ENCODE measurements at regions not wholly inside any gene's neighbourhood (a gene's known extent, or its start where the extent isn't known, plus 50 kb on each side); places are given as distances from the start of the nearest gene placed in this dataset.
"Not testable (repeated sequence)": the region's sequence is repeated elsewhere in the genome, so short reads cannot be mapped to it uniquely, and the experiment has no call there.

DNA sequence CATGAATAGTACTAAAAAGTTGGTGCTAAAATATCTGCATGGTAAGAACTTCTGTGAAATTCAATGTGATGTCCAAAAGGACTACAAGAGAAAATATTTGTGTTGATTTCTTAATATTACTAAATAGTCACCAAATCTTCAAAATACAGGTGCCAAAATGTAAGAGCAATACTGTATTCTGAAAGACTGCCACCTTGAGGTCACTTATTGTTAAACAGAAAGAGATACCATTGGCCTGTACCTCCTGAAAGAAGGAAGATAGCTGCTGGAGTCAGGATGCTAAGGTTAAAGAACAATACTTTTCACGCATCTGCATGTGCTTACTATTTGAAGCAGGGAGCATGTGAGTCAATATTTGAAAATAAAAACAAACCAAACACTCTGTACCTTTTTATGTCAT lies 72.0 kb upstream of the LSAMP start:
- H3K9ac ChIP-seq (ENCODE audit: extremely low read depth, low read length, poor library complexity, severe bottlenecking), result no peak overlapping the region
- no peak overlapping the region for H3K27ac Mint-ChIP-seq
- H3K4me1 Mint-ChIP-seq, result no peaks in the 10 kb centered on the region
- peaks cover 10% of the 10 kb centered on the region for H3K9me3 Mint-ChIP-seq
- H3K27me3 ChIP-seq (ENCODE audit: control insufficient read depth, insufficient read depth, low read length, poor library complexity, severe bottlenecking), result no peaks in the 10 kb centered on the region
- no peak overlapping the region for H3K27ac ChIP-seq (ENCODE audit: low read depth, low read length)
- TF ChIP-seq, protein P1, sequence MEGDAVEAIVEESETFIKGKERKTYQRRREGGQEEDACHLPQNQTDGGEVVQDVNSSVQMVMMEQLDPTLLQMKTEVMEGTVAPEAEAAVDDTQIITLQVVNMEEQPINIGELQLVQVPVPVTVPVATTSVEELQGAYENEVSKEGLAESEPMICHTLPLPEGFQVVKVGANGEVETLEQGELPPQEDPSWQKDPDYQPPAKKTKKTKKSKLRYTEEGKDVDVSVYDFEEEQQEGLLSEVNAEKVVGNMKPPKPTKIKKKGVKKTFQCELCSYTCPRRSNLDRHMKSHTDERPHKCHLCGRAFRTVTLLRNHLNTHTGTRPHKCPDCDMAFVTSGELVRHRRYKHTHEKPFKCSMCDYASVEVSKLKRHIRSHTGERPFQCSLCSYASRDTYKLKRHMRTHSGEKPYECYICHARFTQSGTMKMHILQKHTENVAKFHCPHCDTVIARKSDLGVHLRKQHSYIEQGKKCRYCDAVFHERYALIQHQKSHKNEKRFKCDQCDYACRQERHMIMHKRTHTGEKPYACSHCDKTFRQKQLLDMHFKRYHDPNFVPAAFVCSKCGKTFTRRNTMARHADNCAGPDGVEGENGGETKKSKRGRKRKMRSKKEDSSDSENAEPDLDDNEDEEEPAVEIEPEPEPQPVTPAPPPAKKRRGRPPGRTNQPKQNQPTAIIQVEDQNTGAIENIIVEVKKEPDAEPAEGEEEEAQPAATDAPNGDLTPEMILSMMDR (conservative IDR thresholded peaks at IDR 0.05), result peak; percentile 77
- H3K4me3 Mint-ChIP-seq, result no peak overlapping the region
- H3K4me3 ChIP-seq (ENCODE audit: low read length), result no peak overlapping the region
- no peaks in the 10 kb centered on the region for H3K4me1 ChIP-seq (ENCODE audit: control insufficient read depth, insufficient read depth, low read length)
- H3K36me3 Mint-ChIP-seq (ENCODE audit: low read depth), result no peaks in the 10 kb centered on the region
- H3K27me3 Mint-ChIP-seq (ENCODE audit: insufficient read depth), result no peaks in the 10 kb centered on the region
- DNase-seq, result no peak
- no peaks in the 10 kb centered on the region for H3K36me3 ChIP-seq (ENCODE audit: control insufficient read depth, insufficient read depth, low read length)
- no peaks in the 10 kb centered on the region for H3K9me3 ChIP-seq (ENCODE audit: control insufficient read depth, low read length)
- 63% methylated on average over 1 of the region's 1 CpG; no CpG with 5 or more reads in 1 of the 2 experiments for WGBS, 2 experiments (ENCODE audit: insufficient coverage in 1 of 2, insufficient read length in 1 of 2)

DNA sequence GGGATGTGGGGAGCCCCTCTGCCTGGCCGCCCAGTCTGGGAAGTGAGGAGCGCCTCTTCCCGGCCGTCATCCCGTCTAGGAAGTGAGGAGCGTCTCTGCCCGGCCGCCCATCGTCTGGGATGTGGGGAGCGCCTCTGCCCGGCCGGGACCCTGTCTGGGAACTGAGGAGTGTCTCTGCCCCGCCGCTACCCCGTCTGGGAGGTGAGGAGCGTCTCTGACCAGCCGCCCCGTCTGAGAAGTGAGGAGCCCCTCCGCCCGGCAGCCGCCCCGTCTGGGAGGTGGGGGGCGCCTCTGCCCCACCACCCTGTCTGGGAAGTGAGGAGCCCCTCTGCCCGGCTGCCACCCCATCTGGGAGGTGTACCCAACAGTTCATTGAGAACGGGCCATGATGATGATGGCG lies 73.8 kb upstream of the LSAMP start:
- not testable (repeated sequence) for H3K4me3 ChIP-seq (ENCODE audit: low read length); H3K9me3 ChIP-seq (ENCODE audit: control insufficient read depth, low read length); H3K27ac ChIP-seq (ENCODE audit: low read depth, low read length); H3K4me1 ChIP-seq (ENCODE audit: control insufficient read depth, insufficient read depth, low read length); H3K4me3 Mint-ChIP-seq; H3K9me3 Mint-ChIP-seq; DNase-seq; H3K9ac ChIP-seq (ENCODE audit: extremely low read depth, low read length, poor library complexity, severe bottlenecking); H3K36me3 ChIP-seq (ENCODE audit: control insufficient read depth, insufficient read depth, low read length); H3K27me3 Mint-ChIP-seq (ENCODE audit: insufficient read depth); H3K27me3 ChIP-seq (ENCODE audit: control insufficient read depth, insufficient read depth, low read length, poor library complexity, severe bottlenecking); H3K4me1 Mint-ChIP-seq; H3K27ac Mint-ChIP-seq; H3K36me3 Mint-ChIP-seq (ENCODE audit: low read depth)
- WGBS, 2 experiments (ENCODE audit: insufficient coverage in 1 of 2, insufficient read length in 1 of 2), result 93 to 100% methylated on average over 3 to 23 of the region's 26 CpGs

DNA sequence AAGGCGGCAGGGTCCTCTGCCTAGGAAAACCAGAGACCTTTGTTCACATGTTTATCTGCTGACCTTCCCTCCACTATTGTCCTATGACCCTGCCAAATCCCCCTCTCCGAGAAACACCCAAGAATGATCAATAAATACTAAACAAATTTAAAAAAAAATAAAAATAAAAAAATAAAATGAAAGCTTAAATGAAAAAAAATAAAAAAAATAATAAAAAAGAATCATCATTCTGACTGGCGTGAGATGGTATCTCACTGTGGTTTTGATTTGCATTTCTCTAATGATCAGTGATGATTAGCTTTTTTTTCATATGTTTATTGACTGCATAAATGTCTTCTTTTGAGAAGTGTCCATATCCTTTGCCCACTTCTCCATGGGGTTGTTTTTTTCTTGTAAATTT lies 74.5 kb upstream of the LSAMP start:
- not testable (repeated sequence) for H3K9me3 Mint-ChIP-seq; H3K27me3 ChIP-seq (ENCODE audit: control insufficient read depth, insufficient read depth, low read length, poor library complexity, severe bottlenecking); H3K27ac ChIP-seq (ENCODE audit: low read depth, low read length)

DNA sequence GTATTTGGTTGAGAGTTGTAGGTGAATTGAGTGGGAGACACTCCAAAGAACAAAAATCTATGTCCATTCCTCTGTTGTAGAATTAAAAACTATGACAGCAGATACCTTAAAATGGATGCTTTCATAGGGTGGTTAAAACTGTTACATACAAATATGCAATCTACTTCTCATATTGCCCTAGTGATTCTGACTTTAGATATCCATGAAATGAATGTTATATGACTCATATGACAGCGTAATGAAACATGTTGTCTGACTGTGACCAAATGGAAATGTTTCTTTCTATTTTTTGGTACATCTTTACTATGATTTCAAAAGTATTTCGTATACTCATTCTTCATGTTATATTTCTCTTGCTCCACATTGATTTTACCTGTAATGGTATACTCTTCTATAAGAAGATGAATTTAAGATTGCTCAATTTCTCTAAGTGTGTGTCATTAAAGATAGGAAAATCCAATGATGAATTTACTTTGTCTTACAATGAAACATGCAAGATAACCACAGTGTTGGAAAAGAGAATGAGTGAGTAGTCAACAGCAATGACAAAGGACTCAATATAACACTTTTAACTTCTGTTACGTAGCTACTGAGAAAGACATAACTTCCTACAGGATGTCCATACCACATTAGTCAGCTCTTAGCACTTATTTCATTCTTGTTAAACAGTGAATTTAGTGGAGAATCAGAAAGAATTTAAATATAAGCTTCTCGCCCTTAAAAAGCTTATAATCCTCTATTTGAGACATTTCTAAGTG lies 79.3 kb upstream of the LSAMP start:
- no peak overlapping the region for H3K4me3 Mint-ChIP-seq
- peaks cover 2% of the 10 kb centered on the region for H3K27me3 Mint-ChIP-seq (ENCODE audit: insufficient read depth)
- Histone ChIP-seq H3K9me3 (ENCODE audit: control insufficient read depth, low read length) (no peaks in the 10 kb centered on the region), H3K4me1 (ENCODE audit: control insufficient read depth, insufficient read depth, low read length) (no peaks in the 10 kb centered on the region), H3K27me3 (ENCODE audit: control insufficient read depth, insufficient read depth, low read length, poor library complexity, severe bottlenecking) (no peaks in the 10 kb centered on the region), H3K4me3 (ENCODE audit: low read length) (no peak overlapping the region), H3K27ac (ENCODE audit: low read depth, low read length) (no peak overlapping the region), H3K36me3 (ENCODE audit: control insufficient read depth, insufficient read depth, low read length) (no peaks in the 10 kb centered on the region), H3K9ac (ENCODE audit: extremely low read depth, low read length, poor library complexity, severe bottlenecking) (no peak overlapping the region)
- TF ChIP-seq, protein P1 (conservative IDR thresholded peaks at IDR 0.05), result no peak
- peaks cover 2% of the 10 kb centered on the region for H3K9me3 Mint-ChIP-seq
- no peak overlapping the region for H3K27ac Mint-ChIP-seq
- peaks cover 10% of the 10 kb centered on the region for H3K4me1 Mint-ChIP-seq
- 90 to 100% methylated on average over 2 to 4 of the region's 4 CpGs for WGBS, 2 experiments (ENCODE audit: insufficient coverage in 1 of 2, insufficient read length in 1 of 2)
- H3K36me3 Mint-ChIP-seq (ENCODE audit: low read depth), result no peaks in the 10 kb centered on the region
- no peak for DNase-seq

More for the DNA sequence above, 74.5 kb upstream of the LSAMP start:
- H3K4me3 Mint-ChIP-seq; H3K4me1 Mint-ChIP-seq; H3K36me3 Mint-ChIP-seq (ENCODE audit: low read depth); H3K27ac Mint-ChIP-seq; H3K4me3 ChIP-seq (ENCODE audit: low read length); H3K36me3 ChIP-seq (ENCODE audit: control insufficient read depth, insufficient read depth, low read length); DNase-seq; H3K9me3 ChIP-seq (ENCODE audit: control insufficient read depth, low read length); H3K9ac ChIP-seq (ENCODE audit: extremely low read depth, low read length, poor library complexity, severe bottlenecking); H3K27me3 Mint-ChIP-seq (ENCODE audit: insufficient read depth); H3K4me1 ChIP-seq (ENCODE audit: control insufficient read depth, insufficient read depth, low read length): not testable (repeated sequence)
- whole genome bisulfite sequencing, 2 experiments (ENCODE audit: insufficient coverage in 1 of 2, insufficient read length in 1 of 2), result 88 to 100% methylated on average over 1 to 2 of the region's 3 CpGs
